GM06990 (cell line): ENCODE measurements at regions not wholly inside any gene's neighbourhood (a gene's known extent, or its start where the extent isn't known, plus 50 kb on each side); places are given as distances from the start of the nearest gene placed in this dataset.
A peak's percentile ranks its signal among the peaks of the same experiment; 100 is the strongest.

Experiments
- DNase-seq: peaks from one replicate; pipeline ENCODE4 v3.0.0-alpha.2; 2011; ENCODE audit not compliant: insufficient read length; ENCODE audit errors: extremely low read depth
- H3K27me3 ChIP-seq: replicated peaks from 2 replicates; pipeline ENCODE4 v1.6.0; 2011; ENCODE audit warnings: low read length; ENCODE audit not compliant: control insufficient read depth, insufficient read depth
- H3K36me3 ChIP-seq: 2 replicates; pipeline ENCODE4 v1.5.1; 2011; ENCODE audit warnings: low read length; ENCODE audit not compliant: control insufficient read depth, insufficient read depth
- H3K4me3 ChIP-seq: replicated peaks from 2 replicates; pipeline ENCODE4 v1.5.1; 2011; ENCODE audit warnings: low read depth, mild to moderate bottlenecking, control low read depth, low read length
- CTCF ChIP-seq: IDR thresholded peaks from 2 replicates; pipeline ENCODE4 v1.5.1; 2011; ENCODE audit warnings: low read length, control low read depth, mild to moderate bottlenecking, inconsistent platforms; ENCODE audit not compliant: insufficient read depth, poor library complexity, severe bottlenecking

- no peaks in the 10 kb centered on the region for H3K27me3 ChIP-seq
- H3K36me3 ChIP-seq = no peaks in the 10 kb centered on the region
- TF ChIP-seq CTCF = no peak
- no peak for DNase-seq
- no peak overlapping the region for H3K4me3 ChIP-seq
Measured at GRCh38 chr4:22901631-22902030, 208.9 kb downstream of the GBA3 start.

- no peaks in the 10 kb centered on the region for H3K36me3 ChIP-seq
- TF ChIP-seq CTCF = no peak
- H3K27me3 ChIP-seq = no peaks in the 10 kb centered on the region
- no peak overlapping the region for H3K4me3 ChIP-seq
- DNase-seq = no peak
Measured at GRCh38 chr4:22900876-22901275, 208.1 kb downstream of the GBA3 start.

- H3K36me3 ChIP-seq = no peaks in the 10 kb centered on the region
- no peak overlapping the region for H3K4me3 ChIP-seq
- TF ChIP-seq CTCF = peak; percentile 76
- no peaks in the 10 kb centered on the region for H3K27me3 ChIP-seq
- DNase-seq = no peak
Measured at GRCh38 chr4:22897520-22898108, 204.9 kb downstream of the GBA3 start.

GRCh38 chr4:22895482-22895881, 202.7 kb downstream of the GBA3 start:
- TF ChIP-seq CTCF = no peak
- H3K27me3 ChIP-seq = no peaks in the 10 kb centered on the region
- no peak overlapping the region for H3K4me3 ChIP-seq
- H3K36me3 ChIP-seq = no peaks in the 10 kb centered on the region
- DNase-seq = no peak

GRCh38 chr4:22884157-22884556, 191.4 kb downstream of the GBA3 start:
- no peak overlapping the region for H3K4me3 ChIP-seq
- DNase-seq = no peak
- no peaks in the 10 kb centered on the region for H3K27me3 ChIP-seq
- no peaks in the 10 kb centered on the region for H3K36me3 ChIP-seq
- no peak for TF ChIP-seq CTCF

GRCh38 chr4:22881411-22881810, 188.7 kb downstream of the GBA3 start:
- no peak for TF ChIP-seq CTCF
- H3K36me3 ChIP-seq = no peaks in the 10 kb centered on the region
- H3K4me3 ChIP-seq = no peak overlapping the region
- H3K27me3 ChIP-seq = no peaks in the 10 kb centered on the region
- DNase-seq = no peak
